Transverse colon (tissue), 4 donors: ENCODE measurements at regions not wholly inside any gene's neighbourhood (a gene's known extent, or its start where the extent isn't known, plus 50 kb on each side); places are given as distances from the start of the nearest gene placed in this dataset.

ENCODE experiments used
- DNase-seq: peaks from one replicate; pipeline ENCODE4 v3.0.0-alpha.2; 2019
- H3K27ac ChIP-seq, 4 donors: fragments of 200-600 bp; sonication (generic); 2 replicates each; pipeline ENCODE4 v1.5.1; 2016 to 2018; ENCODE audit warnings: inconsistent platforms in 4 of 4
- H3K27me3 ChIP-seq: fragments of 200-600 bp; sonication (generic); 2 replicates; pipeline ENCODE4 v1.5.1; 2017; ENCODE audit warnings: inconsistent platforms
- H3K36me3 ChIP-seq, 4 donors: fragments of 200-600 bp; sonication (generic); 2 replicates each; pipeline ENCODE4 v1.5.1; 2017 to 2019; ENCODE audit warnings: inconsistent platforms in 4 of 4
- H3K4me1 ChIP-seq, 4 donors: fragments of 200-600 bp; sonication (generic); 2 replicates each; pipeline ENCODE4 v1.5.1; 2017 to 2020; ENCODE audit warnings: inconsistent platforms in 4 of 4
- H3K4me3 ChIP-seq, 4 donors: fragments of 200-600 bp; sonication (generic); 1 replicate in 1 of 4; 2 replicates in 3 of 4; pipeline versions ENCODE4 v1.5.1 to v1.6.1; 2017 to 2019; ENCODE audit warnings: inconsistent platforms in 4 of 4
- H3K9me3 ChIP-seq, 2 donors: fragments of 200-600 bp; sonication (generic); 2 replicates each; pipeline ENCODE4 v1.5.1; 2017 to 2019; ENCODE audit warnings: inconsistent platforms in 2 of 2
- CTCF ChIP-seq, 5 experiments: fragments of 200-600 bp in 3 of 5; fragments of 450-650 bp in 2 of 5; sonication (generic) in 3 of 5; IDR thresholded peaks; 1 replicate in 2 of 5; 2 replicates in 3 of 5; pipeline ENCODE4 v1.5.1; 2016 to 2017; ENCODE audit warnings: antibody characterized with exemption in 5 of 5, inconsistent platforms in 3 of 5, mild to moderate bottlenecking in 2 of 5, moderate library complexity in 1 of 5
- EP300 ChIP-seq: sonication (generic); formaldehyde crosslinking; IDR thresholded peaks from one replicate; pipeline ENCODE4 v1.6.1; 2017; ENCODE audit warnings: antibody characterized with exemption, low read depth
- POLR2A ChIP-seq: fragments of 450-650 bp; IDR thresholded peaks from one replicate; pipeline ENCODE4 v1.6.1; 2016; ENCODE audit warnings: antibody characterized with exemption, mild to moderate bottlenecking, moderate library complexity
- POLR2AphosphoS5 ChIP-seq, 3 donors: sonication (generic); formaldehyde crosslinking; IDR thresholded peaks; one replicate each; pipeline ENCODE4 v1.6.1; 2016; ENCODE audit warnings: antibody characterized with exemption in 3 of 3
- WGBS, 2 donors: methylation state at CpG; one replicate each; pipeline ENCODE4 v1.1.5; 2018; ENCODE audit warnings: low coverage in 1 of 2; 5-methylcytosine and 5-hydroxymethylcytosine counted together
- in situ Hi-C, 4 donors: fragments of 200-750 bp; cut with MboI; loops; one replicate each; pipeline versions ENCODE4 v1.15.0 to v1.15.1; 2017; ENCODE audit warnings: low sequenced_read_pairs in 3 of 4, low pct_ligation_motif_present in 1 of 4, low pct_unique_long_range_greater_than_20kb in 1 of 4
- intact Hi-C: fragments of 100-400 bp; cut with DNase I; formaldehyde crosslinking; loops from one replicate; pipeline ENCODE4 v1.15.1; 2023; ENCODE audit warnings: low total_unique reads

- no peak for DNase-seq
- Histone ChIP-seq H3K4me3 (no peak overlapping the region), H3K4me1 (no peaks in the 10 kb centered on the region), H3K27me3 (no peaks in the 10 kb centered on the region), H3K9me3 (no peaks in the 10 kb centered on the region), H3K27ac (peak overlapping the region in 1 of 4 donors; percentile 6), H3K36me3 (no peaks in the 10 kb centered on the region)
- intact Hi-C loops = no loop called here
- TF ChIP-seq POLR2AphosphoS5 (IDR thresholded peaks at IDR 0.05) = no peak
- no peak for TF ChIP-seq POLR2A
- no peak for TF ChIP-seq EP300
- TF ChIP-seq CTCF (IDR thresholded peaks at IDR 0.05) = no peak
- in situ Hi-C loops = no loop called here
- 63 to 69% methylated on average over 2 of the region's 2 CpGs for WGBS, 2 donors
Measured at GRCh38 chr6:21679761-21680265, 86.3 kb downstream of the SOX4 start.

GRCh38 chr6:21680611-21681010 is 87.1 kb downstream of the SOX4 start:
- in situ Hi-C loops = no loop called here
- no peaks in the 10 kb centered on the region for H3K27me3 ChIP-seq

GRCh38 chr6:21690489-21690888 is 96.9 kb downstream of the SOX4 start:
- Histone ChIP-seq H3K36me3 (no peaks in the 10 kb centered on the region), H3K4me3 (no peak overlapping the region)
- in situ Hi-C loops = no loop called here

More at GRCh38 chr6:21680611-21681010, 87.1 kb downstream of the SOX4 start:
- Histone ChIP-seq H3K9me3 (no peaks in the 10 kb centered on the region), H3K27ac (no peak overlapping the region), H3K4me3 (no peak overlapping the region), H3K4me1 (no peaks in the 10 kb centered on the region), H3K36me3 (no peaks in the 10 kb centered on the region)
- 87 to 89% methylated on average over 4 of the region's 4 CpGs for WGBS, 2 donors
- TF ChIP-seq CTCF (IDR thresholded peaks at IDR 0.05) (no peak), POLR2AphosphoS5 (IDR thresholded peaks at IDR 0.05) (no peak), EP300 (no peak), POLR2A (no peak)
- intact Hi-C loops = no loop called here
- DNase-seq = no peak

GRCh38 chr6:21691685-21692346 is 98.3 kb downstream of the SOX4 start:
- Histone ChIP-seq H3K36me3 (no peaks in the 10 kb centered on the region), H3K4me3 (no peak overlapping the region), H3K4me1 (peaks cover 0 to under 1% (median 0%) of the 10 kb centered on the region in 4 donors), H3K9me3 (no peaks in the 10 kb centered on the region), H3K27ac (no peak overlapping the region), H3K27me3 (no peaks in the 10 kb centered on the region)
- 77 to 88% methylated on average over 5 of the region's 5 CpGs for WGBS, 2 donors
- DNase-seq = no peak
- TF ChIP-seq CTCF (IDR thresholded peaks at IDR 0.05) (no peak), POLR2AphosphoS5 (IDR thresholded peaks at IDR 0.05) (no peak), EP300 (no peak), POLR2A (no peak)
- in situ Hi-C loops = no loop called here
- intact Hi-C loops = no loop called here

More at GRCh38 chr6:21690489-21690888, 96.9 kb downstream of the SOX4 start:
- intact Hi-C loops = no loop called here
- Histone ChIP-seq H3K27ac (no peak overlapping the region), H3K27me3 (no peaks in the 10 kb centered on the region), H3K4me1 (peaks cover 0 to 4% (median 2%) of the 10 kb centered on the region in 4 donors), H3K9me3 (no peaks in the 10 kb centered on the region)
- TF ChIP-seq CTCF (IDR thresholded peaks at IDR 0.05) (no peak), EP300 (no peak), POLR2A (no peak), POLR2AphosphoS5 (IDR thresholded peaks at IDR 0.05) (no peak)
- DNase-seq = no peak
